ENCODE measurements at regions not wholly inside any gene's neighbourhood (a gene's known extent, or its start where the extent isn't known, plus 50 kb on each side); places are given as distances from the start of the nearest gene placed in this dataset.

DNA sequence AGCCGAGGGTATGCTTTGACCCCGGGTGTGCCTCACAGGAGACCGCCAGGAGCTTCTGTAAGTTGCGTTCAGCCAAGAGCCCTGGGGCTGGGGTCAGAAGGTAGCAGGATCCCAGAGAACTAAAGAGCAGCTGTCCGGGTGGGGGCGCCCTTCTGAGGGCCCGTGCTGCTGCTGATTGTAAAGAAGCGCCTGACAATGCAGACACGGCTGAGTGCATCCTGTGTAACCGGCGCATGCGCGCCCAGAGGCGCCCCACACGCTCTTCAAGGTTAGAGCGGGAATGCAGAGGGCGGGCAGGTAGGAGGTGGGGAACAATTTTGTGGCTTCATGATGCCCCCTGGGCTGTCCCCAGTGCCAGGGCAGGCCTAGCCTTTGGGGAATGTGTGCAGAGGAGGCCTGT, 210.2 kb upstream of the CTBP2 start:
- no peak overlapping the region for H3K27ac Mint-ChIP-seq (ENCODE audit: unreplicated experiment)
- no peaks in the 10 kb centered on the region for H3K36me3 Mint-ChIP-seq (ENCODE audit: unreplicated experiment)
- H3K4me1 Mint-ChIP-seq (ENCODE audit: unreplicated experiment): no peaks in the 10 kb centered on the region
- TF ChIP-seq, protein P1, sequence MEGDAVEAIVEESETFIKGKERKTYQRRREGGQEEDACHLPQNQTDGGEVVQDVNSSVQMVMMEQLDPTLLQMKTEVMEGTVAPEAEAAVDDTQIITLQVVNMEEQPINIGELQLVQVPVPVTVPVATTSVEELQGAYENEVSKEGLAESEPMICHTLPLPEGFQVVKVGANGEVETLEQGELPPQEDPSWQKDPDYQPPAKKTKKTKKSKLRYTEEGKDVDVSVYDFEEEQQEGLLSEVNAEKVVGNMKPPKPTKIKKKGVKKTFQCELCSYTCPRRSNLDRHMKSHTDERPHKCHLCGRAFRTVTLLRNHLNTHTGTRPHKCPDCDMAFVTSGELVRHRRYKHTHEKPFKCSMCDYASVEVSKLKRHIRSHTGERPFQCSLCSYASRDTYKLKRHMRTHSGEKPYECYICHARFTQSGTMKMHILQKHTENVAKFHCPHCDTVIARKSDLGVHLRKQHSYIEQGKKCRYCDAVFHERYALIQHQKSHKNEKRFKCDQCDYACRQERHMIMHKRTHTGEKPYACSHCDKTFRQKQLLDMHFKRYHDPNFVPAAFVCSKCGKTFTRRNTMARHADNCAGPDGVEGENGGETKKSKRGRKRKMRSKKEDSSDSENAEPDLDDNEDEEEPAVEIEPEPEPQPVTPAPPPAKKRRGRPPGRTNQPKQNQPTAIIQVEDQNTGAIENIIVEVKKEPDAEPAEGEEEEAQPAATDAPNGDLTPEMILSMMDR (IDR thresholded peaks at IDR 0.05): no peak
- no peak overlapping the region for H3K4me3 Mint-ChIP-seq (ENCODE audit: unreplicated experiment)
- H3K27me3 Mint-ChIP-seq (ENCODE audit: unreplicated experiment): peaks cover 18% of the 10 kb centered on the region
- DNase-seq (ENCODE audit: extremely low spot score, unreplicated experiment): no peak
- H3K9me3 Mint-ChIP-seq (ENCODE audit: unreplicated experiment): no peaks in the 10 kb centered on the region

DNA sequence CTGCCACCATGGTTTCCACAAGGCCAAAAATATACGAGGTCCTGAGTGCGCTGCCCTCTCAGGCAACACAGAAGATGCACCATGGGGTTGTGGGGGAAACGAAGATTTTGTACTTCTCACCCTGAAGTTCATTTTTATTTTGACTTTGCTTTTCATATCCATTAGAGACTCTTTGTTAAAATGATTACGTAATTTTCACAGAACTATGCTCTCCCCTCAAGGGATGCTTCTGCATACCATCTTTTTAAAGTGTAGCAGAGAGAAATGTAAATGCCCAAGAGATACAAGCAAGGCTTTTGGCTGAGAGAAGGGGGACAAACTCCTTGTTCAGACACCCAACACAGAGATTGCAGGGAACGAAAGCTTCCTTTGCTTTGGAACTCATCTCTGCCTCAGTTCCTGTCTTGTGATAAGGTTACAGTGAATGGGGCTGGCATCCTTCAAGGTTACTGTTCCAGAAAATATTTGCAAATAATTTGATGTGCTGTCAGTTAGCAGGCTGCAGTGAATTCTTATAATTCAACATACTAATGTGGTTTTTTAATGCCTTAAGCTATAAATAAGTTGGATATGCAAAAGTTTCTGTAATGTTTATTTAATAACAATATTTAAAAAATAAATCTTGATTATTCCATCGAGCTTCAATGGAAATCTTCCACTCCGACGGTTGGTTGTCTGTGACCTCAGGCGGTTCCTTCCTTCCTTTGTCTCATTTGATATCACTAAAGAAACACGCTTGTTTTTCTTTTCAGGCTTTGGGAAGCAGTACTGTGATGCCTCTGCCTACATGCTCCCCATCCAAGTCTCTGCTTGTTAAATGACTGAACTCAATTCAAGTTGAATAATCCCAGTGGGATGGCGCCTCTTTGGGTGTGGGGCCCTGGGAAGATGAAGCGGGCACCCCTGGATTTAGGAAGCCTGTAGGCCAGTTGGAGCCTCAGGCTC, 209.3 kb upstream of the CTBP2 start:
- Mint-ChIP-seq H3K36me3 (ENCODE audit: unreplicated experiment) (no peaks in the 10 kb centered on the region), H3K9me3 (ENCODE audit: unreplicated experiment) (no peaks in the 10 kb centered on the region), H3K27ac (ENCODE audit: unreplicated experiment) (no peak overlapping the region), H3K4me3 (ENCODE audit: unreplicated experiment) (no peak overlapping the region), H3K27me3 (ENCODE audit: unreplicated experiment) (peaks cover 14% of the 10 kb centered on the region), H3K4me1 (ENCODE audit: unreplicated experiment) (no peaks in the 10 kb centered on the region)
- TF ChIP-seq, protein P1 (IDR thresholded peaks at IDR 0.05): no peak
- DNase-seq (ENCODE audit: extremely low spot score, unreplicated experiment): no peak

DNA sequence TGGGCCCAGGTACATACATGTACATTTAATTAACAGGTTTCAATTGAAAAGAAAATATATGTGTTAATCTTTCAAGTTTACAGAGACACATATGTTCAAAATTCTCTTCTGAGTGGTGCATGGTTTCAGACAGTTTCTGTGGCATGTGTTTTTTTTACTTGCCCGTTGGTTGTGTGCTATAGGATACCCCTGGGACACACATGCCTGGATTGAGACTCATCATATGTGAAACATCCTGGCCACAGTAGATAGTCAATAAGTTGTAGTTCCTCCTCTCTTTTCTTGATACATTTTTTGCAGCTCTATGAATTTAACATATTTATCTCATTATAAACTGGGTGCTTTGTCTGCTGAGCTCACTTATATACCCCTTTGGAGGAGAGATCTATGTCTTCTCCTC, 207.8 kb upstream of the CTBP2 start:
- no peaks in the 10 kb centered on the region for H3K36me3 Mint-ChIP-seq (ENCODE audit: unreplicated experiment)
- TF ChIP-seq, protein P1 (IDR thresholded peaks at IDR 0.05): no peak
- H3K4me1 Mint-ChIP-seq (ENCODE audit: unreplicated experiment): no peaks in the 10 kb centered on the region
- no peak overlapping the region for H3K4me3 Mint-ChIP-seq (ENCODE audit: unreplicated experiment)
- H3K9me3 Mint-ChIP-seq (ENCODE audit: unreplicated experiment): no peaks in the 10 kb centered on the region
- H3K27ac Mint-ChIP-seq (ENCODE audit: unreplicated experiment): no peak overlapping the region
- H3K27me3 Mint-ChIP-seq (ENCODE audit: unreplicated experiment): peaks cover 16% of the 10 kb centered on the region
- no peak for DNase-seq (ENCODE audit: extremely low spot score, unreplicated experiment)

DNA sequence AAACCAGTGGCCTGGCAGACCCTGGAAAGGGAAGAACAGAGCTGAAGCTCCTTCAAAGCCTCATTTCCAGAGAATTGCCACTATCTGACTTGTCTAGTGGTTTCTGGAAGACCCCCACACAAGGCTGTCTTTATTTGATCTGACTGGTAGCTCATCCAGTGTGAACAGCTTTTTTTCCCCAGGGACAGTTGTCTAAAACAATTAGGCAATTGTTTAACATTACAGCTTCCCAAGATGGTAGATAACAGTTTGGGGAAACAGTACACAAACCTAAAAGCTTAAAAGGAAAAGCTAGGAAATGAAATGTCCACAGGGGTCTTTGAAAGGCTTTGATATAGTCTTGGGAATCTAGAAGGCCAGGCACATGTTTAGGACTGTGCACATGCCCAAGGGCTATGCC, 203.4 kb upstream of the CTBP2 start:
- H3K27me3 Mint-ChIP-seq (ENCODE audit: unreplicated experiment): peaks cover 13% of the 10 kb centered on the region
- H3K36me3 Mint-ChIP-seq (ENCODE audit: unreplicated experiment): no peaks in the 10 kb centered on the region
- no peak overlapping the region for H3K4me3 Mint-ChIP-seq (ENCODE audit: unreplicated experiment)
- peaks cover 5% of the 10 kb centered on the region for H3K9me3 Mint-ChIP-seq (ENCODE audit: unreplicated experiment)
- DNase-seq (ENCODE audit: extremely low spot score, unreplicated experiment): no peak
- no peak overlapping the region for H3K27ac Mint-ChIP-seq (ENCODE audit: unreplicated experiment)
- TF ChIP-seq, protein P1 (IDR thresholded peaks at IDR 0.05): no peak
- no peaks in the 10 kb centered on the region for H3K4me1 Mint-ChIP-seq (ENCODE audit: unreplicated experiment)

DNA sequence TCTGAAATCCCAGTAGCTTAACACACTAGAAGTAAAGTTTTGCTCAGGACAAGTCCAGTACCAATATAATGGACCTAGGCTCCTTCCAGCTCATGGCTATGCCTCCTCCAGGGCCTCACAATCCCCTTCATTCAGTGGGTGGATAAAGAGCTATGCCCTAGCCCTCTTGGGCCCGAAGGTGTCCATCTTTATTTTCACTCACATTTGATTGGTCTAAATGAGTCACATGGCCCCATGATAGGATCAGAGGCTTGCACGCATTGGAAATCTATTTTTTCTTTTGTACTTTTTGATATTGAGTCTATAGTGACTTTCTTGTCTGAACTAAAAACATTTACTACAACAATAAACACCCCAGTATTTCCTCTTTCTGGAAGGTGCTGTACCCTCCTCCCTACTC, 202.6 kb upstream of the CTBP2 start:
- no peak overlapping the region for H3K27ac Mint-ChIP-seq (ENCODE audit: unreplicated experiment)
- H3K36me3 Mint-ChIP-seq (ENCODE audit: unreplicated experiment): no peaks in the 10 kb centered on the region
- DNase-seq (ENCODE audit: extremely low spot score, unreplicated experiment): no peak
- H3K4me3 Mint-ChIP-seq (ENCODE audit: unreplicated experiment): no peak overlapping the region
- TF ChIP-seq, protein P1 (IDR thresholded peaks at IDR 0.05): no peak
- no peaks in the 10 kb centered on the region for H3K4me1 Mint-ChIP-seq (ENCODE audit: unreplicated experiment)
- H3K27me3 Mint-ChIP-seq (ENCODE audit: unreplicated experiment): peaks cover 13% of the 10 kb centered on the region
- H3K9me3 Mint-ChIP-seq (ENCODE audit: unreplicated experiment): peaks cover 6% of the 10 kb centered on the region
